Ishikawa (cell line): ENCODE measurements at regions not wholly inside any gene's neighbourhood (a gene's known extent, or its start where the extent isn't known, plus 50 kb on each side); places are given as distances from the start of the nearest gene placed in this dataset.

Experiments used
- CEBPB ChIP-seq: IDR thresholded peaks from 2 replicates; pipeline ENCODE4 v1.6.1; 2012
- CREB1 ChIP-seq: IDR thresholded peaks from 2 replicates; pipeline ENCODE4 v1.6.1; 2012; ENCODE audit warnings: low read depth
- EGR1 ChIP-seq: IDR thresholded peaks from 2 replicates; pipeline ENCODE4 v1.6.1; 2012
- EP300 ChIP-seq: IDR thresholded peaks from 2 replicates; pipeline ENCODE4 v1.6.1; 2012; ENCODE audit warnings: borderline replicate concordance
- FOXM1 ChIP-seq: IDR thresholded peaks from 2 replicates; pipeline ENCODE4 v1.6.1; 2012; ENCODE audit warnings: low read depth, borderline replicate concordance
- NFIC ChIP-seq: IDR thresholded peaks from 2 replicates; pipeline ENCODE4 v1.6.1; 2012
- RAD21 ChIP-seq: IDR thresholded peaks from 2 replicates; pipeline ENCODE4 v1.6.1; 2012; ENCODE audit warnings: low read depth
- TAF1 ChIP-seq: IDR thresholded peaks from 2 replicates; pipeline ENCODE4 v1.6.1; 2012; ENCODE audit warnings: low read depth, mild to moderate bottlenecking
- TCF12 ChIP-seq: IDR thresholded peaks from 2 replicates; pipeline ENCODE4 v1.6.1; 2012; ENCODE audit warnings: low read depth
- TEAD4 ChIP-seq: IDR thresholded peaks from 2 replicates; pipeline ENCODE4 v1.6.1; 2012
- YY1 ChIP-seq: IDR thresholded peaks from 2 replicates; pipeline ENCODE4 v1.6.1; 2012; ENCODE audit warnings: low read depth
- ZBTB7A ChIP-seq: IDR thresholded peaks from 2 replicates; pipeline ENCODE4 v1.6.1; 2012; ENCODE audit warnings: low read depth
- TF ChIP-seq, protein P1 (sequence below): IDR thresholded peaks from 2 replicates; pipeline ENCODE4 v1.6.1; 2012
- TF ChIP-seq, protein P2 (sequence below): IDR thresholded peaks from 2 replicates; pipeline ENCODE4 v1.6.1; 2012; ENCODE audit warnings: low read depth, mild to moderate bottlenecking
- TF ChIP-seq, protein P3 (sequence below): IDR thresholded peaks from 2 replicates; pipeline ENCODE4 v1.6.1; 2012

DNA sequence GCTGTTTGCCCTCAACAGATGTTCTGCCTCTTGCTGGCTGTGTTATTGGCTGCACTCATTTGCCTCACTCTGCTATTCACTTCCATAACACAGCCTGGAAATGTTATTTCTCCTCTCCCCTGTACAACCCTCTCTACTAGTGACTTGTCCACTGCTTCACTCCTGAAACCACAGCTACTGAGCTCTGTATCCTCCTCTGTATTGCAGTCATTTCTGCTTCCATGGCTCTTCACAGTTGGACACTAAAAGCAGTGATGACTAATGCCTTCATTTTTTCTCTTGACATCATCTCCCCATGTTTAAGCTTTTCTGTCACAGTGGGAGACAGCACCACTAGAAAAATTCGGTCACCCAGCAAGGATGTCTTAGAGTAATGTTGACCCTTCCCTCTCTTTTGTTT, 123.0 kb upstream of the PPP1R2C start:
- no peak for TF ChIP-seq TCF12
- TF ChIP-seq CREB1, result no peak
- TF ChIP-seq, protein P1, sequence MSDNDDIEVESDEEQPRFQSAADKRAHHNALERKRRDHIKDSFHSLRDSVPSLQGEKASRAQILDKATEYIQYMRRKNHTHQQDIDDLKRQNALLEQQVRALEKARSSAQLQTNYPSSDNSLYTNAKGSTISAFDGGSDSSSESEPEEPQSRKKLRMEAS, result no peak
- TF ChIP-seq, protein P2, sequence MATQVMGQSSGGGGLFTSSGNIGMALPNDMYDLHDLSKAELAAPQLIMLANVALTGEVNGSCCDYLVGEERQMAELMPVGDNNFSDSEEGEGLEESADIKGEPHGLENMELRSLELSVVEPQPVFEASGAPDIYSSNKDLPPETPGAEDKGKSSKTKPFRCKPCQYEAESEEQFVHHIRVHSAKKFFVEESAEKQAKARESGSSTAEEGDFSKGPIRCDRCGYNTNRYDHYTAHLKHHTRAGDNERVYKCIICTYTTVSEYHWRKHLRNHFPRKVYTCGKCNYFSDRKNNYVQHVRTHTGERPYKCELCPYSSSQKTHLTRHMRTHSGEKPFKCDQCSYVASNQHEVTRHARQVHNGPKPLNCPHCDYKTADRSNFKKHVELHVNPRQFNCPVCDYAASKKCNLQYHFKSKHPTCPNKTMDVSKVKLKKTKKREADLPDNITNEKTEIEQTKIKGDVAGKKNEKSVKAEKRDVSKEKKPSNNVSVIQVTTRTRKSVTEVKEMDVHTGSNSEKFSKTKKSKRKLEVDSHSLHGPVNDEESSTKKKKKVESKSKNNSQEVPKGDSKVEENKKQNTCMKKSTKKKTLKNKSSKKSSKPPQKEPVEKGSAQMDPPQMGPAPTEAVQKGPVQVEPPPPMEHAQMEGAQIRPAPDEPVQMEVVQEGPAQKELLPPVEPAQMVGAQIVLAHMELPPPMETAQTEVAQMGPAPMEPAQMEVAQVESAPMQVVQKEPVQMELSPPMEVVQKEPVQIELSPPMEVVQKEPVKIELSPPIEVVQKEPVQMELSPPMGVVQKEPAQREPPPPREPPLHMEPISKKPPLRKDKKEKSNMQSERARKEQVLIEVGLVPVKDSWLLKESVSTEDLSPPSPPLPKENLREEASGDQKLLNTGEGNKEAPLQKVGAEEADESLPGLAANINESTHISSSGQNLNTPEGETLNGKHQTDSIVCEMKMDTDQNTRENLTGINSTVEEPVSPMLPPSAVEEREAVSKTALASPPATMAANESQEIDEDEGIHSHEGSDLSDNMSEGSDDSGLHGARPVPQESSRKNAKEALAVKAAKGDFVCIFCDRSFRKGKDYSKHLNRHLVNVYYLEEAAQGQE, result no peak
- TF ChIP-seq NFIC, result no peak
- no peak for TF ChIP-seq EP300
- TF ChIP-seq, protein P3, sequence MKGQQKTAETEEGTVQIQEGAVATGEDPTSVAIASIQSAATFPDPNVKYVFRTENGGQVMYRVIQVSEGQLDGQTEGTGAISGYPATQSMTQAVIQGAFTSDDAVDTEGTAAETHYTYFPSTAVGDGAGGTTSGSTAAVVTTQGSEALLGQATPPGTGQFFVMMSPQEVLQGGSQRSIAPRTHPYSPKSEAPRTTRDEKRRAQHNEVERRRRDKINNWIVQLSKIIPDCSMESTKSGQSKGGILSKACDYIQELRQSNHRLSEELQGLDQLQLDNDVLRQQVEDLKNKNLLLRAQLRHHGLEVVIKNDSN, result no peak
- no peak for TF ChIP-seq TEAD4
- TF ChIP-seq ZBTB7A, result no peak
- TF ChIP-seq TAF1, result no peak
- no peak for TF ChIP-seq YY1
- no peak for TF ChIP-seq RAD21
- TF ChIP-seq FOXM1, result no peak
- no peak for TF ChIP-seq EGR1

DNA sequence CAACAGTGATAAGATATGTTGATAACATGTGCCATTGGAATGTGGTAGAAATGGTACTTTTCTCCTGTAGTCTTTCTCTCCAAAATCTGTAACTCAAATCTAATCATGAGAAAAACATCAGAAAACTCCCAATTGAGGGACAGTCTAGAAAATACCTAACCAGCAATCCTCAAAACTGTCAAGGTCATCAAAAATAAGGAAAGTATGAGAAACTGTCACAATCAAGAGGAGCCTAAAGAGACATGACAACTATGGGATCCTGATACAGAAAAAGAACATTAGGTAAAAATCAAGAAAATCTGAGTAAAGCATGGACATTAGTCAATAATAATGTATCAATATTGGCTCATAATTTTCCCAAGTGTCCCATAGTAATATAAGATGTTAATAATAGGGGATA, 124.5 kb upstream of the PPP1R2C start:
- no peak for TF ChIP-seq ZBTB7A
- TF ChIP-seq YY1, result no peak
- no peak for TF ChIP-seq RAD21
- TF ChIP-seq CEBPB, result no peak
- TF ChIP-seq TCF12, result no peak
- TF ChIP-seq NFIC, result no peak
- TF ChIP-seq EP300, result no peak
- TF ChIP-seq FOXM1, result no peak
- TF ChIP-seq, protein P2, result no peak
- TF ChIP-seq, protein P3, result no peak
- TF ChIP-seq CREB1, result no peak
- no peak for TF ChIP-seq TEAD4
- TF ChIP-seq TAF1, result no peak
- TF ChIP-seq EGR1, result no peak
- TF ChIP-seq, protein P1, result no peak

DNA sequence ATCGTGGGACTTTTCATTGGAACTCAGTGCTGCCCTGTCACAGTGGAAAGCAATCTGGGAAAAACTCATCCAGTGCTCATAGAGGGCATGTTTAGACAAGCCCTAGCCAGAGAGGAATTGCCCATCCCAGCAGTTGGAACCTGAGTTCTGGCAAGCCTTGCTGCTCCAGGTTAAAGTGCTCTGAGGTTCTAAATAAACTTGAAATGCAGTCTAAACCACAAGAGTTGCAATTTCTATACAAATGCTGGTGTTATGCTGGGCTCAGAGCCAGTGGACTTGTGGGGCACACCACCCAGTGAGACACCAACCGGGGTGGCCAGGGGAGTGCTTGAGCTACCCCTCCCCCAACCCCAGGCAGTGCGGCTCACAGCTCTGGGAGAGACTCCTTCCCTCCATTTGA, 142.8 kb upstream of the PPP1R2C start:
- TF ChIP-seq CEBPB, result no peak
- TF ChIP-seq EP300, result no peak
- no peak for TF ChIP-seq FOXM1
- no peak for TF ChIP-seq CREB1
- no peak for TF ChIP-seq EGR1
- no peak for TF ChIP-seq NFIC
- no peak for TF ChIP-seq TEAD4
- TF ChIP-seq TAF1, result no peak
- TF ChIP-seq, protein P2, result no peak
- no peak for TF ChIP-seq RAD21
- no peak for TF ChIP-seq TCF12
- no peak for TF ChIP-seq YY1
- TF ChIP-seq, protein P1, result no peak
- no peak for TF ChIP-seq ZBTB7A
- TF ChIP-seq, protein P3, result no peak

DNA sequence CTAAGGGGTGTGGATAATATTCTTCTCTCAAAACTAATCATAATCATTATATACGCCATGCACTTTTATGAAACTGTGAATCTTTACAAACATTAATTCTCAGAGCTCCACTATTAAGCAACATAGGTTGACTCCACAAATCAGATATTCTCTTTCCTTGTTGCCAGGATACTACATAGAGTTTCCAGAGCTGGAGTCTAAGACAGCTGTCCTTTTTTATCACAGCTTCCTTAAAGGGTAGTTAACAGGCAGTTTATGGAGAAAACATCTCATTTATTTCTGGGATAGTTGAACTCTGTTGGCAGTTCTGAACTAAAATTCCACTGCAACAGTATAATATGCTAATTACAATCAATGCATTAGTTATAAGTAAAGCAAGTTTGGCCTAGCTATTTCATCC, 152.1 kb upstream of the PPP1R2C start:
- no peak for TF ChIP-seq TEAD4
- TF ChIP-seq, protein P3, result no peak
- TF ChIP-seq, protein P2, result no peak
- TF ChIP-seq TCF12, result no peak
- TF ChIP-seq NFIC, result no peak
- TF ChIP-seq TAF1, result no peak
- TF ChIP-seq ZBTB7A, result no peak
- TF ChIP-seq FOXM1, result no peak
- TF ChIP-seq EP300, result no peak
- no peak for TF ChIP-seq CEBPB
- TF ChIP-seq EGR1, result no peak
- no peak for TF ChIP-seq CREB1
- TF ChIP-seq, protein P1, result no peak
- no peak for TF ChIP-seq RAD21
- no peak for TF ChIP-seq YY1
